Inferior parietal cortex (tissue), 1 donor: ENCODE measurements at regions not wholly inside any gene's neighbourhood (a gene's known extent, or its start where the extent isn't known, plus 50 kb on each side); places are given as distances from the start of the nearest gene placed in this dataset.
"Not testable (repeated sequence)": the region's sequence is repeated elsewhere in the genome, so short reads cannot be mapped to it uniquely, and the experiment has no call there.

Experiments used
- DNase-seq: peaks from one replicate; pipeline ENCODE4 v3.0.0-alpha.2; 2016; ENCODE audit errors: extremely low spot score

DNA sequence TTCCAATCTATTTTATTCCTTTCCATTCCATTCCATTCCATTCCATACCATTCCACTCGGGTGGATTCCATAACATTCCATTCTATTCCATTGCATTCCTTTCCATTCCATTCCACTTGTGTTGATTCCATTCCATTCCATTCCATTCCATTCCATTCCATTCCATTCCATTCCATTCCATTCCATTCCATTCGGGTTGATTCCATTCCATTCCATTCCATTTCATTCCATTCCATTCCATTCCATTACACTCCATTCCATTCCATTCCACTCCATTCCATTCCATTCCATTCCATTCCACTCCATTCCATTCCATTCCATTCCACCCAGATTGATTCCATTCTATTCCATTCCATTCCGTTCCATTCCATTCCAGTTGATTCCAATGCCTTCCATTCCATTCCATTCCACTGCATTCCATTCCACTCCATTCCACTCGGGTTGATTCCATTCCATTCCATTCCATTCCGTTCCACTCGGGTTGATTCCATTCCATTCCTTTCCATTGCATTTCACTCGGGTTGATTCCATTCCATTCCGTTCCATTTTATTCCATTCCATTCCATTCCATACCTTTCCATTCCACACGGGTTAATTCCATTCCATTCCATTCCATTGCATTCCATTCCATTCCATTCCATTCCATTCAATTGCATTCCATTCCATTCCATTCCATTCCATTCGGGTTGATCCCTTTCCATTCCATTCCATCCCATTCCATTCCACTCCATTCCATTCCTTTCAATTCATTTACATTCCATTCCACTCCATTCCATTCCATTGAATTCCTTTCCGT, 168.4 kb downstream of the CWH43 start:
- DNase-seq: peak; percentile 64

DNA sequence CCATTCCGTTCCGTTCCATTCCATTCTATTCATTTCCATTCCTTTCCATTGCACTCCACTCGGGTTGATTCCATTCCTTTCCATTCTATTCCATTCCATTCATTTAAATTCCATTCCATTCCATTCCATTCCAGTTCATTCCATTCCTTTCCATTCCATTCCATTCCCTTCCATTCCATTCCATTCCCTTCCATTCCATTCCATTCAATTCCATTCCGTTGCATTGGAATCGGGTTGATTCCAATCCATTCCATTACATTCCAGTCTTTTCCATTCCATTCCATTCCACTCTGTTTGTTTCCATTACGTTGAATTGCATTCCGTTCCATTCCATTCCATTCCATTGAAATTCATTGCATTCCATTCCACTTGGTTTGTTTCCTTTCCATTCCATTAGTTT, 169.2 kb downstream of the CWH43 start:
- not testable (repeated sequence) for DNase-seq

DNA sequence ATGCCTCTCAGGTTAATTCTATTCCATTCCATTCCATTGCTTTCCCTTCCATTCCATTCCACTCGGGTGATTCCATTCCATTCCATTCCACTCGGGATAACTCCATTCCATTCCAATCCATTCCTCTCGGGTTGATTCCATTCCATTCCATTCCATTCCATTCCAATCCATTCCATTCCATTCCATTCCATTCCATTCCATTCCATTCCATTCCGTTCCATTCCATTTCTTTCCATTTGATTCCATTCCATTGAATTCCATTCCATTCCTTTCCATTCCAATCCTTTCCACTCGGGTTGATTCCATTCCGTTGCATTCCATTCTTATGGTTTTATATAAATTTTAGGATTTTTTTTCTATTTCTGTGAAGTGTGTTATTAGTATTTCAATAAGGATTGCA, 170.2 kb downstream of the CWH43 start:
- DNase-seq: not testable (repeated sequence)

DNA sequence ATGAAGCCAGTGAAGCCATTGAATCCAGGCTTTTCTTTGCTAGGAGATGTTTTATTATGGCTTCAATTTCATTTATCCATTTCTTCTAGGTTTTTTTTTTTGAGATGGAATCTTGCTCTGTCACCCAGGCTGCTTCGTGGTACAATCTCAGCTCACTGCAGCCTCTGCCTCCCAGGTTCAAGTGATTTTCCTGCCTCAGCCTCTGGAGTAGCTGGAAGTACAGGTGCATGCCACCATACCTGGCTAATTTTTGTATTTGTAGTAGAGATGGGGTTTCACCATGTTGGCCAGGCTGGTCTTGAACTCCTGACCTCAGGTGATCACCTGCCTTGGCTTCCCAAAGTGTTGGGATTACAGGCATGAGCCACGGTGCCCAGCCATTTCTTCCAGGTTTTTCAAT, 171.6 kb downstream of the CWH43 start:
- DNase-seq: not testable (repeated sequence)

DNA sequence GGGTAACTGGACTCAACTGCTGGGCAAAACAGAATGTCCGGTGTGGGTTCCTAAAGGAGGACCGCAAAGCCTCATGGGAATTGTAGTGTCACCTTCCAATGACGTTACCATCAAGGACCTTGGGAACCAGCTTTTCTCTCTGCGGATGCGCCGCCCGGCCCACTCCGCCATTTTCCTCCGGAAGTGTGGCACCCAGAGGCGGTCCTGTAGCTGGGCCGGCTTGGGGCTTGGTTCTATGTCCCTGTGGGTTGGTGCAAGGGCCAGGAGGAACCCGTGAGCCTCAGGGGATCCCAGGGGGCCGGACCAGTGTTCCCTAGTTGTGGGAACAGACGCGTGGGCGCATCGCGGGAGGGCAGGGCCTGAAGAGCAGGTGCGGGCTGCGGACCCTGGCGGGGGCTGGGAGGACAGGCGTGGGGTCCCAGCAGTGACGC, 175.1 kb downstream of the CWH43 start:
- DNase-seq: not testable (repeated sequence)

DNA sequence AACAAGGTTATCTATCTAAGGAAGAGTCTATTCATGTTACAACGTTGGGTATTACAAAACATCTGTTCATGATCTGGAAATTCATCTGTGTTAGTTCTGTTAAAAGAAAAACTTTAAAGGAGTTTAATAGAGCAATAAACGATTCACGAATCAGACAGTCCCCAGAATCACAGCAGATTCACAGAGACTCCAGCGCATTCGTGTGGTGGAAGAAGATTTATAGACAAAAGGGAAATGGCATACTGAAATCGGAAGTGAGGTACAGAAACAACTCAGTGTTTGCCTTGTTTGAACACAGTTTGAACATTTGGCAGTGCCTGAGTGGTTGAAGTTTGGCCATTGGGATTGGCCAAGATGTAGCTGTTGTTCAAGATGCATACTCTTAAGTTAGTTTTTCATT, 178.8 kb downstream of the CWH43 start:
- not testable (repeated sequence) for DNase-seq

DNA sequence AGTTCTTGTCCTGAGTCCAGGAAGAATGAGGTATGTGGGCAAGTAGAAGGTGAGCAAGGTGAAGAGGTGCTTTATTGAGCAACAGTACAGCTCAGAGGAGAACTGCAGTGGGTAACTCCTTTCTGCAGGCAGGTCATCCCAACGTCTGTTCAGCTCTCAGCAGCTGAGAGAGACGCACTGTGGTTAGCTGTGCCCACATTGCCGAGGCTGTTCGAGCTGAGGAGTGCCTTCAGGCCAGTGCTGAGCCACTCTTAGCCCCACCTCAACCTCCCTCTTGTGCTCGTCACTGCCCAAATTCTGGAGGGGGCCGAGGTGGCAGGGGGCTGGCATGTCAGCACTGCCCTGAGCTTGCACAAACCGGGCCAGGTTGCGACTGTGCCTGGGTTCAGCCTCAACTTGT, 191.8 kb downstream of the CWH43 start:
- not testable (repeated sequence) for DNase-seq

DNA sequence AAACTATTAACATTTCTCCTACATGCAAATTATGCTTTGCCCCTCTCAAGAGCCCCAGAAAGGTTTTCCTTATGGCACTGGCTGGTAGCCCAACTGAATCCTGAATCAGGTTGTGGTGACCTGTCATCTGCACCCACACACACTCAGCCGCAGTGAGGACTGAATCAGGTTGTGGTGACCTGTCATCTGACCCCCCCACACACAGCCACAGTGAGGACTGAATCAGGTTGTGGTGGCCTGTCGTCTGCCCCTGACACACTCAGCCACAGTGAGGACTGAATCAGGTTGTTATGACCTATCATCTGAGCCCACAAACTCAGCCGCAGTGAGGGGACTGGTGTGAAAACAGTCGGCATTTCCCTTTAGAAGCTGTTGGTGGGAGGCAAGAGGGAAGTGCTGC, 195.0 kb downstream of the CWH43 start:
- not testable (repeated sequence) for DNase-seq

DNA sequence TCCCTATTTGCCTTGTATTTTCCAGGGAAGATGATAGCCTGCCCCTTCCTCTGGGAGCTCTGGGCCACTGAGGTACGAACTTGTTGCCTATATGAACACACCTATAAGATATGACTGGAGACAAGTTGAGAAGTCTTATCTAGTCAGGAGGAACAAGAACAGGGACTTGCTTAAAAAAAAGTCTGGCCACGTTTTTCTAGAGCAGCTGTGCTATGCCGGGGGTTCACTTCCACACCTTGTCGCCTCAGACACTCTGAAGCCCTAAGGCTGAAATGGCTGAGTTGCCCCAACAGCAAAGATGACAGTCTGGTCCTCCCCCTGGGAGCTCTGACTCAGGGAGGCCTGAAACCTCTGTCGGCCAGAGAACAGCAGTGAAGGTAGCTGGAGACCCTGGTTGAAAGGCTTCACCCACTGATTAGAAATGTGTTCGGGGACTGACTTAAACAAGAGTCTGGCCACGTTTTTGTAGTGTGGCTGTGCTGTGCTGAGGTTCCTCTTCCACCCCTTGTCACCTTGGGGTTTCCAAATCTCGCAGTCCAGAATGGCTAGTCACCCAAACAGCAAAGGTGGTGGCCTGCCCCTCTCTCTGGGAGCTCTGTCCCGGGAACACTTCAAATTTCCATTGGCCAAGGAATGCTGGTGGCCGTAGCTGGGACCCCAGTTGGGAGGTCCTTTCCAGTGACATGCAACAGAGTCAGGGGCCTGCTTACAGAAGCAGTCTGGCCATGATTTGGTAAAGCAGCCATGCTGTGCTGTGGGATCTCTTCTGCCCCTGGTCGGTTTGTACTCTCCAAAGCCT, 225.5 kb downstream of the CWH43 start:
- DNase-seq: not testable (repeated sequence)

DNA sequence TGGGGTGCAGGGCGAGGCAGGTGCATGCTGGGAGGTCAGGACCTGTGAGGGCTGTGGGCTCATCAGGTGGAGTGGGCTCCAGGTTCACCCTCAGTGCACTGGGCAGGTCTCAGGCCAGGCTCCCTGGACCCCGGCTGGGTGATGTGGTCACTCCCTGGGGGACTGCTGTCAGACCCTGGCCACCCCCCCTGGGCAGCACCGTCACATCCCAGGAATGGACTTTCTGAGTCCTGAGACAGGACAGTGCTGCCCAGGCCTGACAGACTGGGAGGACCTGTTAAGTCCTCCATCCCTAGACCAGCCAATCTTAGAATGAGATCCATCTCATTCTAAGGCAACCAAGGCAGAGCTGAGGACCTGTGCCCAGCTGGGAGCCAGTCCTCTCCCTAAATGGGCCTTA, 227.2 kb downstream of the CWH43 start:
- DNase-seq: not testable (repeated sequence)

DNA sequence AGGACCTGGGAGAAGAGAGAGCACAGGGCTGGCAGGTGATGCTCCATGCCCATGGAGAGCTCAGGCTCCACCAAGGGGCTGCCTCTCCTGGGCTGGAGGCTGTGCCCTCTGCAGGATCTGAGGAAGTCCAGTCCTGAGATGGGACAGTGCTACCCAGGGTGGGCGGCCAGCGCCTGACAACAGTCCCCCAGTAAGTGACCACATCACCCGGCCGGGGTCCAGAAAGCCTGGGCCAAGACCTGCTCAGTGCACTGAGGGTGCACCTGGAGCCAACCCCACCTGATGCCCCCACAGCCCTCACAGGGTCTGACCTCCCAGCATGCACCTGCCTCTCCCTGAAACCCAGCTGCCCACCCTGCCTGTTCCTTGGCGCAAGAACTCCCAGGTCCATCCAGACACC, 227.7 kb downstream of the CWH43 start:
- not testable (repeated sequence) for DNase-seq

DNA sequence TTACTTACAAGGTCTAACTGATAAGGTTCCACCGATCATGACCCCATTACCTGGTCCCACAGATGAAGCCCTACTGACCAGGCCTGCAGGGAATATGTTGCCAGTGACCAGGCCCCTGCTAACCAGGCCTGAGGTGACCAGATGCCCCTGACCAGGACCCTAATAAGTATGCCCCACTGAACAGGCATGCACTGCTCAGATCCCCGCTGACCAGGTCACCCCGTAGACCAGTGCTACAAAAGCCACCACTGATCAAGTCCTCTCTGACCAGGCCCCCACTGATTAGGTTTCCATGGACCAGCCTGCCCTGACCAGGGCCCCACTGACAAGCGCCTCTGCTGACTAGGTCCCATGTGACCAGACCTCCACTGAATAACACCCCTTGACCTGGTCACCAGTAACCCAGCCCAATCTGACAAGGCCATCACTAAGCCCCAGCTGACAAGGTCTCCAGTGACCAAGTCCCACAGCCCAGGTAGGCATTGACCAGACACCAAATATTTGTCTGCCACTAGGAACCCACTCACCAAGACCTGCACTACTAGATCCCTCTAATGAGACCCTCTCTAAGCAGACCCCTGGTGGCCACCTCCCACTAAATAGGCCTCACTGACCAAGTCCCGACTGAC, 228.5 kb downstream of the CWH43 start:
- DNase-seq: not testable (repeated sequence)

DNA sequence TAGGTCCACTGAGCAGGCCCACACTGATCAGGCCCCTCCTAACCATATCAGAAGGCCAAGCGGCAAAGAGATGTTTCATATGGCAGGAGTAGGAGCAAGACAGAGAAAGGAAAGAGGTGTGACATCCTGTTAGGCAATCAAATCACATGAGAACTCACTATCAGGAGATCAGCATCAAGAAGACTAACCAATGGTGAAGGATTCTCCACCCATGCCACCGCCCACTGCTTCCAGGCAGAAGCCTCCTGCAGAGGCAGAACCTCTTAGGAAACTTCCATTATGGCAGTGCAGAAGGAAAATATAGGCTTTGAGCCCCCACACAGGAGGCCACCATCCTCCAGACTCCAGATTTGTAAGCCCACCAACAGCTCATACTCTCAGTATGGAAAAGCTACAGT, 229.0 kb downstream of the CWH43 start:
- DNase-seq: not testable (repeated sequence)

DNA sequence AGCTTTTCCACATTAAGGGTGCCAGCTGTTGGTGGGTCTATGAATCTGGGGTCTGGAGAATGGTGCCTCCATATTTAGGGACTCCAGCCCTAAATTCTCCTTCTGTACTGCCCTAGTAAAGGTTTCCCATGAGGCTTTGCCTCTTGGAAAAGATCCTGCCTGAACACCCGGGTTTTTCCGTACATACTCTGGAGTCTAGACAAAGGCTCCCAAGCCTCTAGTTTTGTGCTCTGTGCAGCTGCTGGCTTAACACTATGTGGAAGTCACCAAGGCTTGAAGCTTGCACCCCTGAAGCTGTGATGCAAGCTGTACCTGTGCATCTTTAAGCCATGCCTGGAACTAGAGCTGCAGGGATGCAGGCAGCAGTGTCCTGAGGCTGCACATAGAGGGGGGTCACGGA, 230.5 kb downstream of the CWH43 start:
- DNase-seq: not testable (repeated sequence)

DNA sequence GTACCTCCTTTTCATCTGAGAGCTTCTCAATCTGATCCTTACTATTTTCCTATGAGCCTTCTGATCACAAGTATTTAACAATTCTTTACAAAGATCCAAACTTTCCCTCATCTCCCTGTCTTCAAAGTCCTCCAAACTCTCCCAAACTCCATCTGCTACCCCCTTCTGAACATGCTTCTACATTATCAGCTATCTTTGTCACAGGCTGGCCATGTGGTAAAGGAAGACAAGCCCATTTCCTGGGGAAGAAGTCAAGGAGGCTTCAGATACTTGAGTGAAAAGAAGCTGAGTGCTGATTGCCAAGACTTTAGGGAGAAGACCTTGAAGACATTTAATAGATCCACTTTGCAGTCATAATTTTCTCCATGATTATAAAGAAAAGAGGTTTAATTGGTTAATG, 231.4 kb downstream of the CWH43 start:
- no peak for DNase-seq

DNA sequence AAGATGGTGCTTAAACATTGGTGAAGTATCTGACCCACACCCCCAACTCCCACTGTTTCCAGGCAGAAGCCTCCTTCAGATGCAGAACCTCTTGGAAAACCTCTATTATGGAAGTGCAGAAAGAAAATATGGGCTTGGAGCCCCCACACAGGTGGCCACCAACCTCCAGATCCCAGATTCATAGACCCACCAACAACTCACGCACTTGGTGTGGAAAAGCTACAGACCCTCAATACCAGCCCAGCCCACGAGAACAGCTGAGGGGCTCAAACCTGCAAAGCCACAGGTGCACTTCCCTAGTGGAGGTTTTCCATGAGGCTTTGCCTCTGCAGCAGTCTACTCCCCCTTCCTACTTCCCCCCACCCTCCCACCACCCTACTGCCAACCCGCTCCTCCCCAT, 232.0 kb downstream of the CWH43 start:
- DNase-seq: not testable (repeated sequence)

DNA sequence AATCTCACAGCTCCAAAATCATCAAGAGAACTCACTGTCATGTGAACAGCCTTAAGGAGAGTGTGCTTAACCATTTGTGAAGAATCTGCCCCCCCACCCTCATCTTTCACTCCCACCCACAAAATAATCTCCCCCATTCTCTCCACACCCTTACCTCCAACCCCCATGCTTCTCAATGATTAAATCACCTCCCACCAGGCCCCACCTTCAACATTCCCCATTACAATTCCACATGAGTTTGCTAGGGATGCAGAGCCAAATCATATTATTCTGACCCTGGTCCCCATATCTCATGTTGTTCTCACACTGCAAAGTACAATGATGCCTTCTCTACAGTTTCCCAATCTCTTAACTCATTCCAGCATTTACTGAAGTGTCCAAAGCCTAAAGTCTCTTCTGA, 232.9 kb downstream of the CWH43 start:
- DNase-seq: not testable (repeated sequence)

DNA sequence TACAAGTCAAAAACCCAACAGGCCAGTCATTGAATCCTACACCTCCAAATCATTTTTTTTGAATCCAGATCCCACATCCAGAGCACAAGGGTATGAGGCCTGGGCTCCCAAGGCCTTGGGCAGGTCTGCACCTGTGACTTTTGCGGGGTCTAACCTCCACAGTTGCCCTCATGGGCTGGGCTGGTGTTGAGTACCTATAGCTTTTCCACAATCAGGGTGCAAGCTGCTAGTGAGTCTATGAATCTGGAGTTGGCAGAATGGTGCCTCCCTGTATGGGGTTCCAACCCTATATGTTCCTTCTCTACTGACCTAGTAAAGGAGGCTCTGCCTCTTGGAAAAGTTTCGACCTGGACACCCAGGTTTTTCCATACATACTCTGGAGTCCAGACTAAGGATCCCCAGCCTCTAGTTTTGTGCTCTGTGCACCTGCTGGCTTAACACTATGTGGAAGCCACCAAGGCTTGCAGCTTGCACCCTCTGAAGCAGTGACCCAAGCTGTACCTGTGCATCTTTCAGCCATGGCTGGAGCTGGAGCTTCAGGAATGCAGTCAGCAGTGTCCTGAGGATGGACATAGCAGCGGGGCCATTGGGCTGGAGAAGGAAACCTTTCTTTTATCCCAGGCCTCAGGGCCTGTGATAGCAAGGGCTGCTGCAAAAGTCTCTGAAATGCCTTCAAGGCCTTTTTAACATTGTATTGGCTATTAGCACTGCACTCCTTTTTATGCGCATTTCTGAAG, 233.6 kb downstream of the CWH43 start:
- DNase-seq: not testable (repeated sequence)

DNA sequence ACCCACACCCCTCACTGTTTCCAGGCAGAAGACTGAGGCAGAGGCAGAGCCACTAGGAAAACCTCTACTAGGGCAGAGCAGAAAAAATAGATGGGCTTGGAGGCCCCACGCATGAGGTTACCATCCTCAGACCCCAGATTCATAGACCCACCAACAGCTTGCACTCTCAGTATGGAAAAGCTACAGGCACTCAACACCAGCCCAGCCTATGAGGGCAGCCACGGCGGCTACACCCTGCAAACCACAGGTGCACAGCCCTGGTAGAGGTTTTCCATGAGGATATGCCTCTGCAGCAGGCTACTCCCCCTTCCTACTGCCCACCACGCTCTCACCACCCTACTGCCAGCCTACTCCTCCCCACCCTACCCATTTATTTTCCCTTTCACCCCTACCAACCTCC, 235.1 kb downstream of the CWH43 start:
- no peak for DNase-seq

DNA sequence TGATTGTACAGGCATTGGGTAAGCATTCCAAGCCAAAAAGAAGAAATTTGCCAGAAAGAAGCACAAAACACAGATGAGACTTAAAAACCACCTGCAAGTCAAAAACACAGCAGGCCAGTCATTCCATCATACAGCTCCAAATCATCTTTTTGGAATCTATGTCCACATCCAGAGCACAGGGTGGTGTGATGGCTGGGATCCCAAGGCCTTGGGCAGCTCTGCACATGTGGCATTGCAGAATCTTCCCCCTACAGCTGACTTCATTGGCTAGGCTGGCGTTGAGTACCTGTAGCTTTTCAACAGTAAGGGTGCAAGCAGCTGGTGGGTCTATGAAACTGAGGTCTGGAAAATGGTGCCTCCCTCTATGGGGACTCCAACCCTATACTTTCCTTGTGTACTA, 236.7 kb downstream of the CWH43 start:
- not testable (repeated sequence) for DNase-seq

DNA sequence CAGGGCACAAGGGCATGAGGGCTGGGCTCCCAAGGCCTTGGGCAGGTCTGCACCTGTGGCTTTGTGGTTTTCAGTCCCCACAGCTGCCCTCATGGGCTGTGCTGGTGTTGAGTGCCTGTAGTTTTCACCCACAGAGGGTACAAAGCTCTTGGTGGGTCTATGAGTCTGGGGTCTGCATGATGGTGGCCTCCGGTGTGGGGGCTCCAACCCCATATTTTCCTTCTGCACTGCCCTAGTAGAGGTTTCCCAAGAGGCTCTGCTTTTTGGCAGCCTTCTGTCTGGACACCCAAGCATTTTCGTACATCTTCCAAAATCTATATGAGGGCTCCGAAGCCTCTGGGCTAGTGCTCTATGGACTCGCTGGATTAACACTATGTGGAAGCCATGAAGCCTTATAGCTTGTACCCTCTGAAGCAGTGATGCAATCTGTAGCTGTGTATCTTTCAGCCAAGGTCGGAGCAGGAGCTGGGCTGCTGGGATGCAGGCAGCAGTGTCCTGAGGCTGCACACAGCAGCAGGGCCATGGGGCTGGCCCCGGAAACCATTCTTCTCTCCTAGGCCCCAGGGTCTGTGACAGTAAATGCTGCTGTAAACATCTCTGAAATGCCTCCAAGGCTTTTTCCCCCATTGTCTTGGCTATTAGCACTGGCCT, 240.3 kb downstream of the CWH43 start:
- DNase-seq: not testable (repeated sequence)
